Neural crest cell (in vitro differentiated cells): ENCODE measurements at regions not wholly inside any gene's neighbourhood (a gene's known extent, or its start where the extent isn't known, plus 50 kb on each side); places are given as distances from the start of the nearest gene placed in this dataset.
"Not testable (repeated sequence)": the region's sequence is repeated elsewhere in the genome, so short reads cannot be mapped to it uniquely, and the experiment has no call there.

Source experiments
- DNase-seq: peaks from one replicate; pipeline ENCODE4 v3.0.0; 2021; ENCODE audit warnings: low read depth, mixed read lengths, low spot score
- H3K27ac Mint-ChIP-seq: one replicate; pipeline ENCODE4 v1.8.0; 2021; ENCODE audit warnings: mild to moderate bottlenecking, mixed read lengths; ENCODE audit not compliant: unreplicated experiment
- H3K27me3 Mint-ChIP-seq: 2 replicates; pipeline ENCODE4 v1.8.0; 2021; ENCODE audit warnings: low read depth, mild to moderate bottlenecking, mixed read lengths
- H3K36me3 Mint-ChIP-seq: 2 replicates; pipeline ENCODE4 v1.8.0; 2021; ENCODE audit warnings: low read depth, mild to moderate bottlenecking, mixed read lengths
- H3K4me1 Mint-ChIP-seq: 2 replicates; pipeline ENCODE4 v1.8.0; 2021; ENCODE audit warnings: mixed read lengths
- H3K4me3 Mint-ChIP-seq: one replicate; pipeline ENCODE4 v1.8.0; 2021; ENCODE audit warnings: mild to moderate bottlenecking, mixed read lengths
- H3K9me3 Mint-ChIP-seq: 2 replicates; pipeline ENCODE4 v1.8.0; 2021; ENCODE audit warnings: mixed read lengths
- TF ChIP-seq, protein P1 (sequence below): fragments of 200-600 bp; sonication (generic); conservative IDR thresholded peaks from 2 replicates; pipeline ENCODE4 v1.5.0; 2021; ENCODE audit warnings: antibody characterized with exemption, mild to moderate bottlenecking

- TF ChIP-seq, protein P1, sequence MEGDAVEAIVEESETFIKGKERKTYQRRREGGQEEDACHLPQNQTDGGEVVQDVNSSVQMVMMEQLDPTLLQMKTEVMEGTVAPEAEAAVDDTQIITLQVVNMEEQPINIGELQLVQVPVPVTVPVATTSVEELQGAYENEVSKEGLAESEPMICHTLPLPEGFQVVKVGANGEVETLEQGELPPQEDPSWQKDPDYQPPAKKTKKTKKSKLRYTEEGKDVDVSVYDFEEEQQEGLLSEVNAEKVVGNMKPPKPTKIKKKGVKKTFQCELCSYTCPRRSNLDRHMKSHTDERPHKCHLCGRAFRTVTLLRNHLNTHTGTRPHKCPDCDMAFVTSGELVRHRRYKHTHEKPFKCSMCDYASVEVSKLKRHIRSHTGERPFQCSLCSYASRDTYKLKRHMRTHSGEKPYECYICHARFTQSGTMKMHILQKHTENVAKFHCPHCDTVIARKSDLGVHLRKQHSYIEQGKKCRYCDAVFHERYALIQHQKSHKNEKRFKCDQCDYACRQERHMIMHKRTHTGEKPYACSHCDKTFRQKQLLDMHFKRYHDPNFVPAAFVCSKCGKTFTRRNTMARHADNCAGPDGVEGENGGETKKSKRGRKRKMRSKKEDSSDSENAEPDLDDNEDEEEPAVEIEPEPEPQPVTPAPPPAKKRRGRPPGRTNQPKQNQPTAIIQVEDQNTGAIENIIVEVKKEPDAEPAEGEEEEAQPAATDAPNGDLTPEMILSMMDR = no peak
- H3K27me3 Mint-ChIP-seq = no peaks in the 10 kb centered on the region
- peaks cover 4% of the 10 kb centered on the region for H3K4me1 Mint-ChIP-seq
- no peak for DNase-seq
- no peaks in the 10 kb centered on the region for H3K9me3 Mint-ChIP-seq
- no peaks in the 10 kb centered on the region for H3K36me3 Mint-ChIP-seq
- H3K27ac Mint-ChIP-seq = no peak overlapping the region
- H3K4me3 Mint-ChIP-seq = no peak overlapping the region
Measured at GRCh38 chr10:30537586-30537985, 92.0 kb downstream of the LYZL2 start.

- not testable (repeated sequence) for H3K4me1 Mint-ChIP-seq, DNase-seq, H3K9me3 Mint-ChIP-seq, H3K4me3 Mint-ChIP-seq, H3K36me3 Mint-ChIP-seq, H3K27me3 Mint-ChIP-seq, H3K27ac Mint-ChIP-seq
Measured at GRCh38 chr10:30537158-30537557, 92.4 kb downstream of the LYZL2 start.

GRCh38 chr10:30536578-30536977 lies 93.0 kb downstream of the LYZL2 start:
- Mint-ChIP-seq H3K27me3 (no peaks in the 10 kb centered on the region), H3K27ac (no peak overlapping the region)

DNA sequence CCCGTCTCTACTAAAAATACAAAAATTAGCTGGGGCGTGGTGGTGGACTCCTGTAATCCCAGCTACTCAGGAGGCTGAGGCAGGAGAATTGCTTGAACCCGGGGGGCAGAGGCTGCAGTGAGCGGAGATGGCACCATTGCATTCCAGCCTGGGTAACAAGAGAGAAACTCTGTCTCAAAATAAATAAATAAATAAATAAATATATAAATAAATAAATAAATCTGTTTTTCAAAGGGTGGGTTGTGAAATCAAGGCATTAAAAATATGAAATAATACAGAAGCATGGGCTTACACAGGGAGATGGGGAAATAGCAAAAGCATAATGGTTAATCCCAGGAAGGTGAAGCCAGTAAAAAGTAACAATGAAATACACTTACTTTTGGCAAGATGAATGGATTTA lies 93.9 kb downstream of the LYZL2 start:
- TF ChIP-seq, protein P1 = no peak
- DNase-seq = no peak
- H3K27me3 Mint-ChIP-seq = no peaks in the 10 kb centered on the region
- peaks cover 4% of the 10 kb centered on the region for H3K4me1 Mint-ChIP-seq
- H3K27ac Mint-ChIP-seq = no peak overlapping the region
- no peak overlapping the region for H3K4me3 Mint-ChIP-seq
- no peaks in the 10 kb centered on the region for H3K9me3 Mint-ChIP-seq
- H3K36me3 Mint-ChIP-seq = no peaks in the 10 kb centered on the region

More at GRCh38 chr10:30536578-30536977, 93.0 kb downstream of the LYZL2 start:
- TF ChIP-seq, protein P1 = no peak
- Mint-ChIP-seq H3K36me3 (no peaks in the 10 kb centered on the region), H3K4me1 (peaks cover 4% of the 10 kb centered on the region), H3K4me3 (no peak overlapping the region), H3K9me3 (no peaks in the 10 kb centered on the region)
- DNase-seq = no peak

GRCh38 chr10:30534465-30535144 lies 94.9 kb downstream of the LYZL2 start:
- peak; percentile 57 for DNase-seq
- H3K9me3 Mint-ChIP-seq = no peaks in the 10 kb centered on the region
- H3K27me3 Mint-ChIP-seq = no peaks in the 10 kb centered on the region
- no peaks in the 10 kb centered on the region for H3K36me3 Mint-ChIP-seq
- H3K4me1 Mint-ChIP-seq = peaks cover 4% of the 10 kb centered on the region
- TF ChIP-seq, protein P1 = peak; percentile 84
- H3K4me3 Mint-ChIP-seq = no peak overlapping the region
- H3K27ac Mint-ChIP-seq = no peak overlapping the region

DNA sequence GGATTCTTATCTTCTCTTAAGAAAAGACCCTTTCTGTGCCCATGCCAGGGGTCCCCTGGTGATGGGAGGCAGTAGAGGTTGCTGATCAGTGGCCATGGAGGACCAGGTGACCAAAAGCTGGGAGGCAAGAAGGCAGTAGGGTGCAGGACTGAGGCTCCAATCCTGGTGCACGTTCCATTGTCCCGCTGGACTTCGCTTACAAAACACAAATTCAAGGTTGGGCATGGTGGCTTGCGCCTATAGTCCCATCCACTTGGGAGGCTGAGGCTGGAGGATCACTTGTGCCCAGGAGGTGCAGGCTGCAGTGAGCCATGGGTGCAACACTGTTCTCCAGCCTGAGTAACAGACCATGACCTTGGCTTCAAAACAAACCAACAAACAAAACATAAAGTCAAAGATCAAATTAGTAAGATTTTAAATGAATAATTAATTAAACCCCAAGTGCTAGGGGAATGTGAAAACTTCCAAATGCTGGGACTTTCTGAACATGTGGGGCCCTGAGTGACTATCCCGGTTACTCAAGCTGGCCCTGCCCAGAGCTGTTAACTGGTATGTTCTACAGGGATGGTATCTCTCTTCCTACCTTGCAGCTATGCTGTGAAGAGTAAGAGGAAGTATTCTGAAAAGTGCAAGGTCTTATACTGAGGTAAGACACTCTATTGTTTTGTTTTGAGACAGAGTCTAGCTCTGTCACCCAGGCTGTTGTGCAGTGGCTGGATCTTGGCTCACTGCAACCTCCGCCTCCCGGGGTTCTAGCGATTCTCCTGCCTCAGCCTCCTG lies 97.6 kb downstream of the LYZL2 start:
- Mint-ChIP-seq H3K36me3 (no peaks in the 10 kb centered on the region), H3K27ac (no peak overlapping the region), H3K27me3 (no peaks in the 10 kb centered on the region), H3K9me3 (no peaks in the 10 kb centered on the region), H3K4me1 (peaks cover 19% of the 10 kb centered on the region), H3K4me3 (no peak overlapping the region)
- DNase-seq = no peak
- TF ChIP-seq, protein P1 = no peak
